DMS53 treated with DMSO at 0.1 percent for 48 hours (cell line): ENCODE measurements at regions not wholly inside any gene's neighbourhood (a gene's known extent, or its start where the extent isn't known, plus 50 kb on each side); places are given as distances from the start of the nearest gene placed in this dataset.

Source experiments
- DNase-seq: peaks from one replicate; lab custom pipeline; 2025; ENCODE audit not compliant: unreplicated experiment; lab: John Stamatoyannopoulos, UW

GRCh38 chr3:82053236-82053635, 291.8 kb upstream of the GBE1 start:
- no peak for DNase-seq

GRCh38 chr3:82050382-82050781, 288.9 kb upstream of the GBE1 start:
- DNase-seq, result no peak

- no peak for DNase-seq
Observed at GRCh38 chr3:82048711-82049110, 287.3 kb upstream of the GBE1 start.

- DNase-seq, result no peak
Observed at GRCh38 chr3:82044930-82045705, 283.7 kb upstream of the GBE1 start.

- no peak for DNase-seq
Observed at GRCh38 chr3:82038556-82038955, 277.1 kb upstream of the GBE1 start.

- no peak for DNase-seq
Observed at GRCh38 chr3:82033186-82033585, 271.7 kb upstream of the GBE1 start.

- no peak for DNase-seq
Observed at GRCh38 chr3:82031596-82031995, 270.2 kb upstream of the GBE1 start.

- DNase-seq, result no peak
Observed at GRCh38 chr3:82030916-82031315, 269.5 kb upstream of the GBE1 start.

GRCh38 chr3:82022836-82023235, 261.4 kb upstream of the GBE1 start:
- no peak for DNase-seq

- DNase-seq, result no peak
Observed at GRCh38 chr3:82020282-82020681, 258.8 kb upstream of the GBE1 start.

- no peak for DNase-seq
Observed at GRCh38 chr3:82015241-82015640, 253.8 kb upstream of the GBE1 start.

GRCh38 chr3:82012775-82013174, 251.3 kb upstream of the GBE1 start:
- DNase-seq, result no peak

- DNase-seq, result no peak
Observed at GRCh38 chr3:82011336-82011735, 249.9 kb upstream of the GBE1 start.

GRCh38 chr3:82005266-82005665, 243.8 kb upstream of the GBE1 start:
- DNase-seq, result no peak

- DNase-seq, result no peak
Observed at GRCh38 chr3:82004266-82004665, 242.8 kb upstream of the GBE1 start.

GRCh38 chr3:82002986-82003642, 241.7 kb upstream of the GBE1 start:
- DNase-seq, result no peak

- no peak for DNase-seq
Observed at GRCh38 chr3:82002491-82002890, 241.0 kb upstream of the GBE1 start.

GRCh38 chr3:82001276-82001923, 240.0 kb upstream of the GBE1 start:
- no peak for DNase-seq

- no peak for DNase-seq
Observed at GRCh38 chr3:82000773-82001172, 239.3 kb upstream of the GBE1 start.

- no peak for DNase-seq
Observed at GRCh38 chr3:82000350-82000749, 238.9 kb upstream of the GBE1 start.

GRCh38 chr3:81998907-81999306, 237.5 kb upstream of the GBE1 start:
- no peak for DNase-seq

GRCh38 chr3:81998139-81998755, 236.8 kb upstream of the GBE1 start:
- no peak for DNase-seq
